WERI-Rb-1 (cell line): ENCODE measurements at regions not wholly inside any gene's neighbourhood (a gene's known extent, or its start where the extent isn't known, plus 50 kb on each side); places are given as distances from the start of the nearest gene placed in this dataset.

ENCODE experiments used
- DNase-seq: peaks from one replicate; pipeline ENCODE4 v3.0.0-alpha.2; 2020
- H3K27ac ChIP-seq: fragments of 250-450 bp; sonication (Bioruptor Pico); 2 replicates; pipeline ENCODE4 v1.5.1; 2020; ENCODE audit warnings: mild to moderate bottlenecking, moderate library complexity
- H3K27me3 ChIP-seq: fragments of 250-450 bp; sonication (Bioruptor Pico); 2 replicates; pipeline ENCODE4 v1.5.1; 2021; ENCODE audit warnings: mild to moderate bottlenecking, low read depth, moderate library complexity; ENCODE audit not compliant: insufficient read depth, severe bottlenecking
- H3K36me3 ChIP-seq: fragments of 250-450 bp; sonication (Bioruptor Pico); 2 replicates; pipeline ENCODE4 v1.5.1; 2020; ENCODE audit warnings: mild to moderate bottlenecking, moderate library complexity
- H3K4me3 ChIP-seq: 2 replicates; pipeline ENCODE4 v1.5.1; 2011; ENCODE audit warnings: low read depth, mild to moderate bottlenecking, control low read depth, low read length
- H3K9me3 ChIP-seq: fragments of 250-450 bp; sonication (Bioruptor Pico); 2 replicates; pipeline ENCODE4 v1.5.1; 2021; ENCODE audit warnings: mild to moderate bottlenecking, moderate library complexity; ENCODE audit not compliant: severe bottlenecking
- TF ChIP-seq, protein P1 (sequence below): IDR thresholded peaks from 2 replicates; pipeline ENCODE4 v1.5.1; 2011; ENCODE audit warnings: low read depth, mild to moderate bottlenecking, control low read depth, inconsistent platforms, low read length

GRCh38 chr1:22254756-22255155 lies 111.9 kb upstream of the WNT4 start:
- Histone ChIP-seq H3K27me3 (no peaks in the 10 kb centered on the region), H3K27ac (no peak overlapping the region), H3K9me3 (no peaks in the 10 kb centered on the region), H3K4me3 (no peak overlapping the region), H3K36me3 (no peaks in the 10 kb centered on the region)
- DNase-seq: no peak
- TF ChIP-seq, protein P1, sequence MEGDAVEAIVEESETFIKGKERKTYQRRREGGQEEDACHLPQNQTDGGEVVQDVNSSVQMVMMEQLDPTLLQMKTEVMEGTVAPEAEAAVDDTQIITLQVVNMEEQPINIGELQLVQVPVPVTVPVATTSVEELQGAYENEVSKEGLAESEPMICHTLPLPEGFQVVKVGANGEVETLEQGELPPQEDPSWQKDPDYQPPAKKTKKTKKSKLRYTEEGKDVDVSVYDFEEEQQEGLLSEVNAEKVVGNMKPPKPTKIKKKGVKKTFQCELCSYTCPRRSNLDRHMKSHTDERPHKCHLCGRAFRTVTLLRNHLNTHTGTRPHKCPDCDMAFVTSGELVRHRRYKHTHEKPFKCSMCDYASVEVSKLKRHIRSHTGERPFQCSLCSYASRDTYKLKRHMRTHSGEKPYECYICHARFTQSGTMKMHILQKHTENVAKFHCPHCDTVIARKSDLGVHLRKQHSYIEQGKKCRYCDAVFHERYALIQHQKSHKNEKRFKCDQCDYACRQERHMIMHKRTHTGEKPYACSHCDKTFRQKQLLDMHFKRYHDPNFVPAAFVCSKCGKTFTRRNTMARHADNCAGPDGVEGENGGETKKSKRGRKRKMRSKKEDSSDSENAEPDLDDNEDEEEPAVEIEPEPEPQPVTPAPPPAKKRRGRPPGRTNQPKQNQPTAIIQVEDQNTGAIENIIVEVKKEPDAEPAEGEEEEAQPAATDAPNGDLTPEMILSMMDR: no peak

DNA sequence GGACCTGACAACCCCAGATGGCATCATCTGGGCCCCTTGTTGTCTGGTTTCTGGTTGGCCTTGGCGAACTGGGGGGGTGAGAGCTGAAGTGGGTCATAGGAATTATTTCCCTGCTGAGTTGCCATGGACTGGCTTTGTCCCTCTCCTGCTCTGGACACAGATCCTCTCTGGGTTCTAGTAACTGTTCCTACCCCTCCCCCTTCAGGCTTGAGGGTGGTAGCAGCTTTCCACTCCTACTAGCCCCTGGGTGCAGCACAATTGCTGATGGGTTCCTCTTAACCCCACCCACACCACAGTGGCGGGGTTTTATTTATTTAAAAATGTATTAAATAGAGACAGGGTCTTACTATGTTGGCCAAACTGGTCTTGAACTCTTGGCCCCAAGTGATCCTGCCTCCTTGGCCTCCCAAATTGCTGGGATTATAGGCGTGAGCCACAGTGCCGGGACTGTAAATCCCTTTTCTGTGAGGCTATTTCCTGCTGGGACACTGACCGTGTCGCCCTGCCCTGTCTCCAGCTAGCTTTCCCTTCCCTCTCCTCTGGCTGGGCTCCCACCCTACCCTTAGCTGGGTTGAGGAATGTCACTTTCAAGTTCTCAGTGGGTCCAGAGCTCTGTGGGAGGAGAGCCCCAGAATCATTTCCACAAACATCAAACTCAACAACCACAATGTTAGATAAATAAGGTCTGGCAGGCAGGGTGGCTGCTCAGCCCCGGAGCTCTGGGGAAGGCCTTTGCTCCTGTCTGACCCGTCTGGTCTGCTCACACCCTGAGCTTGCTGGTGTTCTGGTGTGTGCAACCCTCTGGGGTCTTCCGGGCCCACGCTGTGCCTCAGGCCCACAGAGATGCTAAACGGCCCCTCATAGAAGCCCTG lies 112.7 kb upstream of the WNT4 start:
- H3K9me3 ChIP-seq: no peaks in the 10 kb centered on the region
- DNase-seq: no peak
- H3K36me3 ChIP-seq: no peaks in the 10 kb centered on the region
- no peak overlapping the region for H3K4me3 ChIP-seq
- no peak overlapping the region for H3K27ac ChIP-seq
- H3K27me3 ChIP-seq: no peaks in the 10 kb centered on the region
- TF ChIP-seq, protein P1: no peak

GRCh38 chr1:22256213-22256512 lies 113.3 kb upstream of the WNT4 start:
- TF ChIP-seq, protein P1: no peak
- Histone ChIP-seq H3K4me3 (no peak overlapping the region), H3K36me3 (no peaks in the 10 kb centered on the region), H3K9me3 (no peaks in the 10 kb centered on the region), H3K27me3 (no peaks in the 10 kb centered on the region), H3K27ac (no peak overlapping the region)
- no peak for DNase-seq

DNA sequence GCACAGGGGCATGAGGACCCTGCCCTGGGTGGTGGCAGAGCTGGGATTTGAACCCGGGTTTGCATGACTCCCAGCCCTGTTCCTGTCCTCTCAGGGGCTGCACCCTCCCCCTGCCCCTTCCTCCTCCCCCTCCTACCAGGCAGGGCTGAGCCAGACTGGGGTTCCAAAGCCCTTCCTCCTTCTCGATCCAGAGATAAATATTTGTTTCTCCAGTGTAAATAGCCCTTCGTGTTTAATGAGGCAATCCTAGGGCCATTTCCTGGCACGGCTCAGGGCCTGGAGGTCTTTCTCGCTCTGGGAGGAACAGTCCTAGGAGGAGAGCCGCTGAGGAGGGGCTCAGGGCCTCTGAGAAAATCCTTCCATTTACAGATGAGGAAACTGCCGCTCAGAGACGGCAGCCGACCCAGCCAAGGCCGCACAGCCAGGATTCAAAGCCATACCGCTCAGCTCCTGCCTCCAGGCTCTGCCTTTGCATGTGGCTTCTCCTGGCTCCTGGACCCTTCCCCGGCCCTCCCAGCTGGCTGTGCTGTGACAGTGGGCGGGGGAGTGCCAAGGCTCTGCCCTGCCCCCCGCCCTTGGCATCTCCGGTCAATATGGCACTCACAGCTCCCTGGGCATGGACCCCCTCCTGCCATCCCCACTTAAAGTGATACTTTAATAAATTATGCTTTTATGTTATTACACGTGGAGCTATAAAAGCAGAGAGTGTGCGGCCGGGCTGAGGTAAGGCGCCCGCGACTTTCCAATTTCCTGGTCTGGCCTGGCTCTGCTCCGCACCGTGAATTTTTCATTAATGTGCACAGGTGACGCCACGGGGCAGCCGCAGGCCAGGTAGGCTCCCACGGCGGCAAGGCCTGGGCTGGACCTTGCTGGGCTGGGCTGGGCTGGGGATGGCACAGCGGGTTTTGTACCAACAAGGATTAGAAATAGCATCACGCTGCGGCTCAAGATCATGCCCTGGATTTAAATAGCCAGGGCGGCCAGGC lies 114.7 kb upstream of the WNT4 start:
- H3K27ac ChIP-seq: no peak overlapping the region
- no peaks in the 10 kb centered on the region for H3K36me3 ChIP-seq
- H3K27me3 ChIP-seq: no peaks in the 10 kb centered on the region
- no peak overlapping the region for H3K4me3 ChIP-seq
- H3K9me3 ChIP-seq: no peaks in the 10 kb centered on the region
- no peak for DNase-seq
- TF ChIP-seq, protein P1: no peak

- DNase-seq: no peak
Observed at GRCh38 chr1:22258698-22259097, 115.8 kb upstream of the WNT4 start.

More at GRCh38 chr1:22258698-22259097, 115.8 kb upstream of the WNT4 start:
- Histone ChIP-seq H3K4me3 (no peak overlapping the region), H3K27me3 (no peaks in the 10 kb centered on the region), H3K36me3 (no peaks in the 10 kb centered on the region), H3K9me3 (no peaks in the 10 kb centered on the region), H3K27ac (no peak overlapping the region)
- TF ChIP-seq, protein P1: no peak
